WTC11 (cell line): ENCODE measurements at regions not wholly inside any gene's neighbourhood (a gene's known extent, or its start where the extent isn't known, plus 50 kb on each side); places are given as distances from the start of the nearest gene placed in this dataset.

Source experiments
- ATAC-seq: fragments of 200-7000 bp; cut with Tn5 transposase; 2 replicates; pipeline ENCODE4 v1.10.0; 2021; ENCODE audit warnings: mild to moderate bottlenecking, moderate library complexity
- CTCF ChIA-PET: fragments of 300-600 bp; sonication (Branson Sonifier 250); formaldehyde crosslinking; loops from one replicate; lab custom pipeline; 2021; ENCODE audit warnings: antibody characterized with exemption; lab: Charles Lee
- POLR2A ChIA-PET: fragments of 350-600 bp; sonication (Branson Sonifier 250); formaldehyde crosslinking; loops from one replicate; lab custom pipeline; 2021; ENCODE audit warnings: antibody characterized with exemption; lab: Charles Lee
- DNase-seq: peaks from one replicate; pipeline ENCODE4 v3.0.0; 2021; ENCODE audit warnings: low spot score
- H3K27ac Mint-ChIP-seq: 2 replicates; pipeline ENCODE4 v1.8.0; 2021; ENCODE audit warnings: mixed read lengths
- H3K27me3 Mint-ChIP-seq: 2 replicates; pipeline ENCODE4 v1.8.0; 2021; ENCODE audit warnings: low read depth, mild to moderate bottlenecking, moderate library complexity, mixed read lengths
- H3K36me3 Mint-ChIP-seq: 2 replicates; pipeline ENCODE4 v1.8.0; 2021; ENCODE audit warnings: mixed read lengths
- H3K4me1 Mint-ChIP-seq: 2 replicates; pipeline ENCODE4 v1.8.0; 2022; ENCODE audit warnings: mixed read lengths
- H3K4me3 Mint-ChIP-seq: 2 replicates; pipeline ENCODE4 v1.8.0; 2021; ENCODE audit warnings: mild to moderate bottlenecking, moderate library complexity, mixed read lengths
- H3K9me3 Mint-ChIP-seq: 2 replicates; pipeline ENCODE4 v1.8.0; 2021; ENCODE audit warnings: mixed read lengths
- ARID4B ChIP-seq: sonication (generic); formaldehyde crosslinking; IDR thresholded peaks from 2 replicates; pipeline ENCODE4 v1.8.0; 2023; ENCODE audit warnings: missing genetic modification reagents, mild to moderate bottlenecking, borderline replicate concordance
- CBFB ChIP-seq: sonication (generic); formaldehyde crosslinking; IDR thresholded peaks from 2 replicates; pipeline ENCODE4 v1.8.1; 2022; ENCODE audit warnings: mild to moderate bottlenecking, low read depth, missing genetic modification reagents
- CTCF ChIP-seq: fragments of 200-600 bp; IDR thresholded peaks from 2 replicates; pipeline ENCODE4 v1.8.0; 2022; ENCODE audit warnings: antibody characterized with exemption
- E2F4 ChIP-seq: sonication (generic); formaldehyde crosslinking; IDR thresholded peaks from 2 replicates; pipeline ENCODE4 v1.8.1; 2022; ENCODE audit warnings: low read depth, mild to moderate bottlenecking, moderate library complexity, missing genetic modification reagents, borderline replicate concordance
- E2F5 ChIP-seq: sonication (generic); formaldehyde crosslinking; IDR thresholded peaks from 2 replicates; pipeline ENCODE4 v1.8.1; 2022; ENCODE audit warnings: mild to moderate bottlenecking, moderate library complexity, missing genetic modification reagents
- ETV6 ChIP-seq: sonication (generic); formaldehyde crosslinking; IDR thresholded peaks from 2 replicates; pipeline ENCODE4 v1.8.1; 2022; ENCODE audit warnings: mild to moderate bottlenecking, missing genetic modification reagents
- GTF2I ChIP-seq: fragments of 250-450 bp; sonication (Bioruptor Pico); conservative IDR thresholded peaks from 2 replicates; pipeline ENCODE4 v1.4.0; 2021; ENCODE audit warnings: mild to moderate bottlenecking
- NFATC4 ChIP-seq: fragments of 250-450 bp; sonication (Bioruptor Pico); IDR thresholded peaks from 2 replicates; pipeline ENCODE4 v1.9.0; 2021; ENCODE audit warnings: mild to moderate bottlenecking
- NFYB ChIP-seq: sonication (generic); formaldehyde crosslinking; conservative IDR thresholded peaks from 2 replicates; pipeline ENCODE4 v1.8.0; 2022; ENCODE audit warnings: low read depth, missing genetic modification reagents
- TEAD1 ChIP-seq: sonication (generic); formaldehyde crosslinking; IDR thresholded peaks from 2 replicates; pipeline ENCODE4 v1.8.0; 2022; ENCODE audit warnings: mild to moderate bottlenecking, missing genetic modification reagents
- USF1 ChIP-seq: sonication (generic); formaldehyde crosslinking; IDR thresholded peaks from 2 replicates; pipeline ENCODE4 v1.8.0; 2022; ENCODE audit warnings: mild to moderate bottlenecking, missing genetic modification reagents
- ZMAT4 ChIP-seq: fragments of 250-450 bp; sonication (Bioruptor Pico); IDR thresholded peaks from 2 replicates; pipeline ENCODE4 v1.9.0; 2021; ENCODE audit warnings: mild to moderate bottlenecking
- ZNF416 ChIP-seq: fragments of 250-450 bp; sonication (Bioruptor Pico); IDR thresholded peaks from 2 replicates; pipeline ENCODE4 v1.9.0; 2021; ENCODE audit warnings: mild to moderate bottlenecking, inconsistent platforms
- ZNF532 ChIP-seq: fragments of 250-450 bp; sonication (Bioruptor Pico); IDR thresholded peaks from 2 replicates; pipeline ENCODE4 v1.9.0; 2021; ENCODE audit warnings: mild to moderate bottlenecking, borderline replicate concordance
- ZSCAN18 ChIP-seq: fragments of 250-450 bp; sonication (Bioruptor Pico); IDR thresholded peaks from 2 replicates; pipeline ENCODE4 v2.1.2; 2022; ENCODE audit warnings: mild to moderate bottlenecking, moderate library complexity

- ChIA-PET POLR2A (no interaction called here), CTCF (interaction anchor here (0.6 kb wide), 1 partner anchor 40 kb away, joined by 3 read pairs; no protein-coding TSS in a partner anchor)
- Mint-ChIP-seq H3K9me3 (peaks cover 55% of the 10 kb centered on the region), H3K4me1 (peaks cover 25% of the 10 kb centered on the region), H3K36me3 (peaks cover 30% of the 10 kb centered on the region), H3K4me3 (no peak overlapping the region), H3K27me3 (peaks cover 45% of the 10 kb centered on the region), H3K27ac (no peak overlapping the region)
- ATAC-seq (no peak), DNase-seq (no peak)
- no peak for TF ChIP-seq ZSCAN18 (CRISPR knock-in tag)
- TF ChIP-seq ETV6 = no peak
- TF ChIP-seq ZNF532 (CRISPR knock-in tag) = no peak
- TF ChIP-seq CBFB (CRISPR knock-in tag) = no peak
- no peak for TF ChIP-seq E2F5 (CRISPR knock-in tag)
- no peak for TF ChIP-seq GTF2I (CRISPR knock-in tag)
- no peak for TF ChIP-seq TEAD1 (CRISPR knock-in tag)
- TF ChIP-seq NFATC4 (CRISPR knock-in tag) = no peak
- no peak for TF ChIP-seq USF1
- TF ChIP-seq ZNF416 (CRISPR knock-in tag) = no peak
- no peak for TF ChIP-seq NFYB (CRISPR knock-in tag)
- TF ChIP-seq ARID4B = no peak
- TF ChIP-seq E2F4 (CRISPR knock-in tag) = no peak
- no peak for TF ChIP-seq ZMAT4 (CRISPR knock-in tag)
- no peak for TF ChIP-seq CTCF
Observed at GRCh38 chr20:60803335-60804055, 448.6 kb upstream of the CDH4 start.
